Globus pallidus (tissue), 1 donor: ENCODE measurements at regions not wholly inside any gene's neighbourhood (a gene's known extent, or its start where the extent isn't known, plus 50 kb on each side); places are given as distances from the start of the nearest gene placed in this dataset.

Experiments
- DNase-seq: peaks from one replicate; pipeline ENCODE4 v3.0.0-alpha.2; 2015; ENCODE audit warnings: low spot score

- no peak for DNase-seq
Observed at GRCh38 chr6:17047889-17048288, 54.0 kb upstream of the STMND1 start.

GRCh38 chr6:17045581-17046322 is 56.1 kb upstream of the STMND1 start:
- peak; percentile 48 for DNase-seq

GRCh38 chr6:17043148-17043522 is 58.7 kb upstream of the STMND1 start:
- DNase-seq: no peak

DNA sequence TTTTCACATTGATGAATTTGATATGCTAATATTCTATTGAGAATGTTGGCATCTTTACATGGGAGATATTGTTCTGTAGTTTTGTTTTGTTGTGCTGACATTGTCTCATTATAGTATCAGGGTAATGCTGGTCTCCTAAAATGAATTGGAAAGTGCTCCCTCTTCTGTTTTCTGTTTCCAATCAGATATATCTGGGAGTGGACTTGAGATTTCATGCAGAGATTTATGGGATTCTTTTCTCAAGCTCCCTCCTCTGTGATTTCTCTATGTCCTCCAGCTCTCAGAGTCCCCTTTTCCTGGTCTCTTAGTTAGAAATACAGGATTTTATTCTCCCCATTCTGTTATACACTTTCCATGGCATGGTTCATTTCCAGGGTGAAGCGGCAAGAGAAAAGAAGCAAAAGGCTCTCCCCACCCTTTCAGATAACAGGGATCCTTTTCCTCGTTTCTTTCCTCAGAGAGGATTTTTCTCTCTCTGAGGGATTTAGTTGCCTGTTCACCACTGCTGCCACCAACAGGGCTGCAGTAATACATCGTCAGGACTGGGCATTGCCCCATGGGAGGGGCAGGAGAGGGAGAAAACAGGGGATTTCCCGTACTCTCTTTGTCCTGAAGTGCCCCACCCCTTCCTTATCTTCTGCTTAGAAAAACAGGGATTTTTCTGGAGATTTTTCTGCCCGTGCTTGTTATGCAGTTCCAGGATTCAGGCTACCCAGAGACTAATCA is 59.3 kb upstream of the STMND1 start:
- DNase-seq: peak; percentile 79

- no peak for DNase-seq
Observed at GRCh38 chr6:17039266-17039665, 62.6 kb upstream of the STMND1 start.

- no peak for DNase-seq
Observed at GRCh38 chr6:17038316-17038715, 63.5 kb upstream of the STMND1 start.

- no peak for DNase-seq
Observed at GRCh38 chr6:17036065-17036393, 65.8 kb upstream of the STMND1 start.

DNA sequence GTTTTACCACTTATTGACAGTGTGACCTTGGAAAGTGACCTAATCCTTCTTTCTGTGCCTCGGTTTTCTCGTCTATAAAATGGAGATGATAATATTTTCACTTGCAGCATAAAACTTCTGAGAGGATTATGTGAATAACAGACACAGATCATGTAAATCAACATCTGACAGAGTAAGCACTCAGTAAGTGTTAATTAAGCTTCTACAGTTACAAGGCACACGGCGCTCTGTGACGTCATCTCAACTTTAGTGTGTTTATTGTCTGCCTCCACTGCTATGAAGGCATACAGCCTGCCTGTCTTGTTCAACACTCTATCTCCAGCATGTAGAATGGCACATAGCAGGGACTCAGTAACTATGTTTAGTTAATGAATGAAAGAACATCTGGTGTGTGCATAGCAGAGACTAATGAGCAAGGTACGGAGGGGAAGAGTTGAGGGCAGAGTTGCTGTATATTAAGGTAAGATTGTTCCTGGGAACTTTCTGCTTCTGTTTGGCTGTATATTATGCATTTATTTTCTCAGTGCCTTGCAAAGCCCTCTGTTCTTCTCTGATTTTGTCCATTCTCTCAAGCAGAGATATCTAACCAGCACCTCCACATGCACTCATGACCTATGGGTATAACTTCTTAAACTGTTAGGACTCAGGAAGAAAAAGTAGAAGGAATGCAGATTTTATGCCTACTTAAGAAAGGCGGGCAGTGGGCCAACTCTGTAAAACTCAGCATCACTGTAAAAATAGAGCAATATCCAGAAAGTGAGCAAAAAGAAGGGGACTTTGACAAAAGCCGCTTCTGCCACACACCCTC is 66.4 kb upstream of the STMND1 start:
- no peak for DNase-seq

GRCh38 chr6:17033746-17034145 is 68.1 kb upstream of the STMND1 start:
- DNase-seq: no peak

DNA sequence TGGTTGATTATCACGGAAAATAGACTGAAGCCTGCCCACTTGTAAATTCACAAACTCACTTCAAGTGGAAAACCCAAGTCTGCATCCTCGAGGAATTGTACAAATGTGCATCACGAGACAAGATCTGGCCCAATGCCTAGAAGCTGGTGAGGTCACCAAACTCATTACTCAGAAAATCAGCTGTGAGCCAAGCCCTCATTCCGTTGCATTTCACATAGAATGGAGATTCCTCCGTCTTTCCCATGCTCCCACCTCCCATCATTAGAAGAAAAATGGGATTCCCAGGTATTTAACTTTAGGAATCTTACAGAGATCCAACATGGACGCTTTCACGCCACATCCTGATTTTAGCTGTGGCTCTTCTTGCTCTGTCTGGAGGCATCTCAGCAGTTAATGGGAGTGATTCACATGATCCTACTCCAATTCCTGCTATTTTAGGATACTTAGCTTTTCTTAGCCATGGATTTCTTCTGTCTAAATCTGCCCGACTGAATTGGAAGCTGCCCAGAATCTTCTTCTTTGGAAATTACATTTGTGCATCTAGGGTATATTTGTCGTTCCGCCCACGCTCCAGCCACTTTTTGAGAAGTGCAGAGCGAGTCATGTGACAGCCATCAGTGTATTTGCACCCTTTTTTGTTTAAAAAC is 68.7 kb upstream of the STMND1 start:
- DNase-seq: peak; percentile 79

DNA sequence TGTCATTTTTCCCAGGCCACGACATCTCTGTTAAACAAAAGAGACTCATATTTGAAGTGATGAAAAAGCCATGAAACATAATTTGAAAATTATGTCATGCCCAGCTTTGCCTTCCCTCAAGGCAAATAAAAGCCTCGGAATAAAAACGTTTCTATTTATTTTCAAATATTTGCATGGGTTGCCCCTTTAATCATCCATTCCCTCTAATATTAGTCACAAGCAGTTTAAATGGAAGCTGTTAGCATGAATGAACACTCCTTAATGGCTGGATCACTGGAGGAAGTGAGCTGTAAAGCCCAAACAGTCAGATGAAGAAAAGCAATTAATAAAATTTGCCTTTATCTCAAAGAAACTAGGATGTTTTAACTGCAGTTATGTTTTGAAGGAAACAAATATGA is 69.3 kb upstream of the STMND1 start:
- no peak for DNase-seq

- peak; percentile 85 for DNase-seq
Observed at GRCh38 chr6:17031961-17032360, 69.9 kb upstream of the STMND1 start.

- no peak for DNase-seq
Observed at GRCh38 chr6:17027441-17027840, 74.4 kb upstream of the STMND1 start.

DNA sequence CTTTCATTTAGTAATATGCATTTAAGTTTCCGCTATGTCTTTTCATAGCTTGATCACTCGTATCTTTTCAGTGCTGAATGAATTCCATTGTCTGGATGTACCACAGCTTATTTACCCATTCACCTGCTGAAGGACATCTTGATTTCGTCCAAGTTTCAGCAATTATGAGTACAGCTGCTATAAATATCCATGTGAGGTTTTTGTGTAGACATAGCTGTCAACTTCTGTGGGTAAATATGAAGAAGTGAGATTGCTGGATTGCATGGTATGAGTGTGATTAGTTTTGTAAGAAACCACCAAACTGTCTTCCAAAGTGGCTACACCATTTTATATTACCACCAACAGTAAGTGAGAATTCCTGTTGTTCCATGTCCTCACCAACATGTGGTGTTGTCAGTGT is 79.2 kb upstream of the STMND1 start:
- DNase-seq: no peak

GRCh38 chr6:17021539-17021889 is 80.3 kb upstream of the STMND1 start:
- DNase-seq: no peak

GRCh38 chr6:17020889-17021538 is 80.8 kb upstream of the STMND1 start:
- no peak for DNase-seq

GRCh38 chr6:17018425-17018824 is 83.4 kb upstream of the STMND1 start:
- no peak for DNase-seq

DNA sequence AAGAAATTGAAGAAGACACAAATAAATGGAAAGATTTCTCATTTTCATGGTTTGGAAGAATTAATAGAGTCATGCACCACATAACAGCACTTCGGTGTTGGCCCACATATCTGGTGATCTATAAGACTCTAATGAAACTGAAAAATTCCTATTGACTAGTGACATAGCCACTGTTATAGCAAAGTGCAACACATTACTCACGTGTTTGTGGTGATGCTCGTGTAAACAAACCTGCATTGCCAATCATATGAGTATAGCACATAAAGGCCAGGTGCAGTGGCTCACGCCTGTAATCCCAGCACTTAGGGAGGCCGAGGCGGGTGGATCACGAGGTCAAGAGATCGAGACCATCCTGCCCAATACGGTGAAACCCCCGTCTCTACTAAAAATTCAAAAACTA is 84.4 kb upstream of the STMND1 start:
- DNase-seq: no peak

GRCh38 chr6:17015551-17016381 is 86.1 kb upstream of the STMND1 start:
- no peak for DNase-seq

GRCh38 chr6:17015144-17015543 is 86.7 kb upstream of the STMND1 start:
- no peak for DNase-seq

GRCh38 chr6:17013701-17014100 is 88.1 kb upstream of the STMND1 start:
- no peak for DNase-seq
